Upper lobe of right lung (tissue), 1 donor: ENCODE measurements at regions not wholly inside any gene's neighbourhood (a gene's known extent, or its start where the extent isn't known, plus 50 kb on each side); places are given as distances from the start of the nearest gene placed in this dataset.

Source experiments
- ATAC-seq: fragments of 200-7000 bp; cut with Tn5 transposase; one replicate; pipeline ENCODE4 v1.9.1; 2020; ENCODE audit warnings: mild to moderate bottlenecking, moderate library complexity
- DNase-seq: peaks from one replicate; pipeline ENCODE4 v3.0.0-alpha.2; 2020
- H3K27ac ChIP-seq: fragments of 200-600 bp; one replicate; pipeline ENCODE4 v1.8.0; 2022
- H3K27me3 ChIP-seq: fragments of 200-600 bp; one replicate; pipeline ENCODE4 v1.8.0; 2022; ENCODE audit warnings: mild to moderate bottlenecking
- H3K36me3 ChIP-seq: fragments of 200-600 bp; one replicate; pipeline ENCODE4 v1.8.0; 2022
- H3K4me1 ChIP-seq: fragments of 200-600 bp; one replicate; pipeline ENCODE4 v1.8.0; 2022
- H3K4me3 ChIP-seq: fragments of 200-600 bp; one replicate; pipeline ENCODE4 v1.8.0; 2022; ENCODE audit warnings: mild to moderate bottlenecking
- H3K9me3 ChIP-seq: fragments of 200-600 bp; one replicate; pipeline ENCODE4 v1.8.0; 2022
- CTCF ChIP-seq: fragments of 200-600 bp; IDR thresholded peaks from one replicate; pipeline ENCODE4 v1.8.0; 2022; ENCODE audit warnings: antibody characterized with exemption
- intact Hi-C: fragments of 100-400 bp; cut with DNase I; formaldehyde crosslinking; loops from one replicate; pipeline ENCODE4 v1.11.0; 2022
- donor health status: DM: no; HTN: yes; CAD: no; lungs with severe emphysema.

GRCh38 chr15:62951481-62951880 lies 91.1 kb upstream of the TPM1 start:
- no peak for TF ChIP-seq CTCF
- H3K4me3 ChIP-seq = no peak overlapping the region
- intact Hi-C loops = no loop called here
- no peaks in the 10 kb centered on the region for H3K4me1 ChIP-seq
- H3K36me3 ChIP-seq = no peaks in the 10 kb centered on the region
- no peaks in the 10 kb centered on the region for H3K9me3 ChIP-seq
- H3K27me3 ChIP-seq = peaks cover 16% of the 10 kb centered on the region
- DNase-seq (no peak), ATAC-seq (no peak)
- H3K27ac ChIP-seq = no peak overlapping the region

GRCh38 chr15:62953021-62953420 lies 89.5 kb upstream of the TPM1 start:
- no peaks in the 10 kb centered on the region for H3K4me1 ChIP-seq
- no peak overlapping the region for H3K4me3 ChIP-seq
- no peak for DNase-seq
- intact Hi-C loops = no loop called here
- ATAC-seq = no peak
- no peaks in the 10 kb centered on the region for H3K9me3 ChIP-seq
- peaks cover 16% of the 10 kb centered on the region for H3K27me3 ChIP-seq
- TF ChIP-seq CTCF = no peak
- H3K36me3 ChIP-seq = no peaks in the 10 kb centered on the region
- no peak overlapping the region for H3K27ac ChIP-seq

- Histone ChIP-seq H3K9me3 (no peaks in the 10 kb centered on the region), H3K36me3 (no peaks in the 10 kb centered on the region), H3K27me3 (peaks cover 16% of the 10 kb centered on the region), H3K4me1 (no peaks in the 10 kb centered on the region), H3K27ac (no peak overlapping the region), H3K4me3 (no peak overlapping the region)
- intact Hi-C loops = no loop called here
- no peak for DNase-seq
- ATAC-seq = no peak
- no peak for TF ChIP-seq CTCF
These were observed 89.0 kb upstream of the TPM1 start for GRCh38 chr15:62953496-62954045.

GRCh38 chr15:62957130-62957529 lies 85.4 kb upstream of the TPM1 start:
- no peak overlapping the region for H3K4me3 ChIP-seq
- ATAC-seq = no peak
- intact Hi-C loops = no loop called here
- no peaks in the 10 kb centered on the region for H3K4me1 ChIP-seq
- DNase-seq = no peak
- no peak for TF ChIP-seq CTCF
- no peaks in the 10 kb centered on the region for H3K36me3 ChIP-seq
- H3K27ac ChIP-seq = no peak overlapping the region
- peaks cover 5% of the 10 kb centered on the region for H3K27me3 ChIP-seq
- no peaks in the 10 kb centered on the region for H3K9me3 ChIP-seq

- Histone ChIP-seq H3K9me3 (no peaks in the 10 kb centered on the region), H3K27me3 (no peaks in the 10 kb centered on the region), H3K4me1 (no peaks in the 10 kb centered on the region), H3K27ac (no peak overlapping the region), H3K4me3 (no peak overlapping the region), H3K36me3 (no peaks in the 10 kb centered on the region)
- ATAC-seq = no peak
- intact Hi-C loops = no loop called here
- TF ChIP-seq CTCF = no peak
- no peak for DNase-seq
These were observed 83.8 kb upstream of the TPM1 start for GRCh38 chr15:62958528-62959363.
